ENCODE measurements at regions not wholly inside any gene's neighbourhood (a gene's known extent, or its start where the extent isn't known, plus 50 kb on each side); places are given as distances from the start of the nearest gene placed in this dataset.

GRCh38 chr1:219506473-219506899 is 106.4 kb downstream of the ZC3H11B start:
- peak in 4 of 5 donors; percentile 54 to 82 (median 70) for DNase-seq
- no peak for TF ChIP-seq CTCF (IDR thresholded peaks at IDR 0.05; ENCODE audit: borderline replicate concordance, extremely low read depth, insufficient read depth)
- Histone ChIP-seq H3K27me3 (ENCODE audit: control insufficient read depth, insufficient read depth, low read length) (no peaks in the 10 kb centered on the region), H3K27ac (ENCODE audit: low read depth in 2 of 2, low read length in 2 of 2) (no peak overlapping the region), H3K36me3 (ENCODE audit: control insufficient read depth in 2 of 3, insufficient read depth in 3 of 3, low read length in 3 of 3) (no peaks in the 10 kb centered on the region), H3K9me3 (ENCODE audit: control insufficient read depth in 2 of 3, insufficient read depth in 1 of 3, low read length in 3 of 3) (no peaks in the 10 kb centered on the region), H3K4me3 (ENCODE audit: low read length in 3 of 3) (no peak overlapping the region), H3K9ac (ENCODE audit: low read length in 3 of 3) (no peak overlapping the region), H3K4me1 (ENCODE audit: control insufficient read depth in 2 of 3, insufficient read depth in 2 of 3, low read depth in 1 of 3, low read length in 3 of 3) (no peaks in the 10 kb centered on the region)
- intact Hi-C loops (cut with DNase I): no loop called here
- no peak for FAIRE-seq

GRCh38 chr1:219505886-219506285 is 107.0 kb downstream of the ZC3H11B start:
- DNase-seq (no peak), FAIRE-seq (no peak)
- Histone ChIP-seq H3K9me3 (ENCODE audit: control insufficient read depth in 2 of 3, insufficient read depth in 1 of 3, low read length in 3 of 3) (no peaks in the 10 kb centered on the region), H3K4me3 (ENCODE audit: low read length in 3 of 3) (no peak overlapping the region), H3K27ac (ENCODE audit: low read depth in 2 of 2, low read length in 2 of 2) (no peak overlapping the region), H3K9ac (ENCODE audit: low read length in 3 of 3) (no peak overlapping the region), H3K4me1 (ENCODE audit: control insufficient read depth in 2 of 3, insufficient read depth in 2 of 3, low read depth in 1 of 3, low read length in 3 of 3) (no peaks in the 10 kb centered on the region), H3K27me3 (ENCODE audit: control insufficient read depth, insufficient read depth, low read length) (no peaks in the 10 kb centered on the region), H3K36me3 (ENCODE audit: control insufficient read depth in 2 of 3, insufficient read depth in 3 of 3, low read length in 3 of 3) (no peaks in the 10 kb centered on the region)
- no peak for TF ChIP-seq CTCF (IDR thresholded peaks at IDR 0.05; ENCODE audit: borderline replicate concordance, extremely low read depth, insufficient read depth)
- intact Hi-C loops (cut with DNase I): no loop called here

- no peaks in the 10 kb centered on the region for H3K9me3 ChIP-seq (ENCODE audit: control insufficient read depth in 2 of 3, insufficient read depth in 1 of 3, low read length in 3 of 3)
- H3K4me3 ChIP-seq (ENCODE audit: low read length in 3 of 3): no peak overlapping the region
- H3K4me1 ChIP-seq (ENCODE audit: control insufficient read depth in 2 of 3, insufficient read depth in 2 of 3, low read depth in 1 of 3, low read length in 3 of 3): no peaks in the 10 kb centered on the region
- H3K27ac ChIP-seq (ENCODE audit: low read depth in 2 of 2, low read length in 2 of 2): no peak overlapping the region
- intact Hi-C loops (cut with DNase I): no loop called here
- FAIRE-seq: no peak
- H3K27me3 ChIP-seq (ENCODE audit: control insufficient read depth, insufficient read depth, low read length): no peaks in the 10 kb centered on the region
- no peaks in the 10 kb centered on the region for H3K36me3 ChIP-seq (ENCODE audit: control insufficient read depth in 2 of 3, insufficient read depth in 3 of 3, low read length in 3 of 3)
- TF ChIP-seq CTCF (IDR thresholded peaks at IDR 0.05; ENCODE audit: borderline replicate concordance, extremely low read depth, insufficient read depth): no peak
- no peak overlapping the region for H3K9ac ChIP-seq (ENCODE audit: low read length in 3 of 3)
- no peak for DNase-seq
Measured at GRCh38 chr1:219503604-219504003, 109.3 kb downstream of the ZC3H11B start.

- intact Hi-C loops (cut with DNase I): no loop called here
- H3K4me3 ChIP-seq (ENCODE audit: low read length in 3 of 3): no peak overlapping the region
- DNase-seq (no peak), FAIRE-seq (no peak)
- H3K9me3 ChIP-seq (ENCODE audit: control insufficient read depth in 2 of 3, insufficient read depth in 1 of 3, low read length in 3 of 3): no peaks in the 10 kb centered on the region
- no peak for TF ChIP-seq CTCF (IDR thresholded peaks at IDR 0.05; ENCODE audit: borderline replicate concordance, extremely low read depth, insufficient read depth)
- no peak overlapping the region for H3K27ac ChIP-seq (ENCODE audit: low read depth in 2 of 2, low read length in 2 of 2)
- H3K27me3 ChIP-seq (ENCODE audit: control insufficient read depth, insufficient read depth, low read length): no peaks in the 10 kb centered on the region
- no peak overlapping the region for H3K9ac ChIP-seq (ENCODE audit: low read length in 3 of 3)
- H3K4me1 ChIP-seq (ENCODE audit: control insufficient read depth in 2 of 3, insufficient read depth in 2 of 3, low read depth in 1 of 3, low read length in 3 of 3): no peaks in the 10 kb centered on the region
- H3K36me3 ChIP-seq (ENCODE audit: control insufficient read depth in 2 of 3, insufficient read depth in 3 of 3, low read length in 3 of 3): no peaks in the 10 kb centered on the region
Measured at GRCh38 chr1:219500327-219500897, 112.5 kb downstream of the ZC3H11B start.

Data from kidney (tissue), 13 donors.